HG02852 (cell line): ENCODE measurements at regions not wholly inside any gene's neighbourhood (a gene's known extent, or its start where the extent isn't known, plus 50 kb on each side); places are given as distances from the start of the nearest gene placed in this dataset.

ENCODE experiments used
- ATAC-seq: cut with Tn5 transposase; IDR thresholded peaks from one replicate; pipeline ENCODE4 v1.9.1; 2021; ENCODE audit warnings: mild to moderate bottlenecking, moderate library complexity; ENCODE audit not compliant: unreplicated experiment

DNA sequence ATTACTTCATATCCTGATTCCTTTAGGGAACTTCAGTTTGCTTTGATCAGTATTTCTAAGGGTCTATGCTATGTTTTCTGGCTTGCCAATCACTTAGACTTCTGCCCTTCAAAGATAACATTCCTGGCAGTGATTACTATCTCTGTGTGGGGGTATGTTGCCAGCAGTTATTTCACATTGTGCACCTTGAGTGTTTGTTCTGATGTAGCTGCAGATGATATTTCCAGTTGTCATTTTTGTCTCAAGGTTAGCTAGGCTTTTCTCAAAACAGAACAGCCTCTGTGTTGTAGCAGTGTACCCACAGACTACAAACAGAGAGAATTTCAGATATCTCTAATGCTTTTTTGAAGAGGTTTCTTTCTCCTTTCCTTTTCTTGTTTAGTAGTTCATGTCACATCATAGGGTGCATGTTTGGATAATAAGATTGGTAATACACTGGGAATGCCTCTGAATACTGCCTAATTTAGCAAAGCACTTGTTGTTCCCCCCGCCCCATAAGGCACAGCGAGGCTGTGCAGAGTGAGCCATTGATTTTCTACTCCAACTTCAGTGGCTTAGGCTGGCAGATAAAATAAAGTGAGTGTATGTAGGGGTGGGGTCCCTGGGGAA, 134.7 kb upstream of the AGR3 start:
- no peak for ATAC-seq

DNA sequence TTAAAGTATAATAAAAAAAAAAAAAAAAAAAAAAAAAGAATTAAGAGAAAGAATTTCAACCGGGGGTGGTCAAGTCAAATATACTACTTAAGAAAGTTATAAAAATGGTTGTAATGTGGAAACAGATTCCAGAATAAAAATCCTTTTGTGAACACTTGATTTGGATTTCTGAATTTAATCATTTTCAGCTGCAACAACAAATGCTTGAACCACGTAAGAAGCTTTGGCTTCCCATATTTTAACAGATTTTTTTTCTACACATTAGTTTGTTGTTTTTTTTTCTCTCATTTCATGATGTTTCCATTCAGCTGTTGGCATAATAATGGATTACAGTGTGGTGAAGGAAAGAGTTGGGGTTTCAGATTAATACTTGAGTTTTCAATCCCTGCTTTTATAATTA, 137.3 kb upstream of the AGR3 start:
- no peak for ATAC-seq

DNA sequence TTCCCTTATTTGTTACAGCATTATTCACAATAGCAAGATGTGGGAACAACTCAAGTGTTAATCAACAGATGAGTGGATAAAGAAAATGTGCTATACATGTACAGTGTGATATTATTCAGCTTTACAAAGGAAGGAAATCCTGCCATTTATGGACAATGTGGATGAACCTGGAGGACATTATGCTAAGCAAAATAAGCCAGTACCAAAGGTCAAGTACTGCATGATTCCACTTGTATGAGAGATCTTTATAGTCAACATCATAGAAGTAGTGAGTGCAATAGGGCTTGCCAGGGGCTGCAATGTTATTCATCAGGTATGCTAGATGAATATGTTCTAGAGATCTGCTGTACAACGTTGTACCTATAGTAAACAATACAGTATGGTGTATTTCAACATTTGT, 138.5 kb upstream of the AGR3 start:
- ATAC-seq: no peak

DNA sequence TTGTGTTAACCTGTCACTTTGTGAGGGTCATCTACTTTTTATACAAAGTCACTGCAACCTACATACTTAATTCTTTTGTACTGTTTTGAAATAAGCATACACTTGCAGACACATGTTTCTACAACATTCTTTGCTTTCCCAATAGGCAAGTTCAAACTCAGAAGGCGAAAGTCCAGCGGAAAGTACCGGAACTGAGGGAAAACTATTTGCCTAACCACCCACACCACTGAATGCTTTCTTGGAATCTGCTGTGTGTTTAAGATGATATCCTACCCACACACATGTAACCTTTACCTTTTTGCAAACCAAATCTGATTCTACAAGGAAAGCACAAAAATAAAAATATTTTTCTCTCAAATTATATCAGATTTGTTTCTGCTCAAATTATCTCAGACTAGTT, 139.4 kb upstream of the AGR3 start:
- ATAC-seq: no peak

DNA sequence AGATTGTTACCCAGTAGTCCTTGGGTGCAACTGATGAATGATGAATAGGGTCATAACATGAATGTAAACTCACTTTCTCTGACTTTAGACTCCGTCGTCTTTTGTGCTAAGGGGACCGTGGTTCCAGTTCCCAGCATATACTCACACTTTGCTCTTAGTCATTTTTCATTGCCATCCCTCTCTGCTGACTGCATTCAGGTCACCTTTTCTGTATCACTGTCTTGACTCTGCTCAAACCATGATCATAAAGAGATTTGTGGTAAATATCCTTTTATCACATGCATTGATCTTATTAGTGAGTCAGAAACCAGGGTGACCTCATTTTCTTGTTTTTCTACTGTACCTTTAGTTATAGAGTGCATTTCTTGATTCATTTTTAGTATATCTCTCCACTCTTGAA, 141.1 kb upstream of the AGR3 start:
- no peak for ATAC-seq

DNA sequence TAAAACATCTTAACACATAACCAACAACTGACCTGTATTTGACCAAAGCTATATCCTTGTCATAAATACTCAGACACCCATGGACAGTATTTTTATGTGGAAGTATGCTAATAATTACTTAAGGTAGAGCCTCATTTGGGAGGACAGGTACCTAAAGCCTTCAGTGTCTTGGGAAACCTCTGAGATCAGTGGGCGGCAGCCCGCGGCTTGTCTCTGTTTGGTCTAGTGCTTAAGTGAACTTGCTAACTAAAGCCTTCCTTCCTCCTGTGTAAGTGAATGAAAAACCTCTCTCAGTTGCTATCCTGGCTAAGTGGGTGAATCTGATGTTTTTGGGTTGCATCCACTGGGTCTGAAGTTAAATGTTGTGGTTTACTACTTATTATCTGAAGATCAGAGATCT, 144.5 kb upstream of the AGR3 start:
- no peak for ATAC-seq

DNA sequence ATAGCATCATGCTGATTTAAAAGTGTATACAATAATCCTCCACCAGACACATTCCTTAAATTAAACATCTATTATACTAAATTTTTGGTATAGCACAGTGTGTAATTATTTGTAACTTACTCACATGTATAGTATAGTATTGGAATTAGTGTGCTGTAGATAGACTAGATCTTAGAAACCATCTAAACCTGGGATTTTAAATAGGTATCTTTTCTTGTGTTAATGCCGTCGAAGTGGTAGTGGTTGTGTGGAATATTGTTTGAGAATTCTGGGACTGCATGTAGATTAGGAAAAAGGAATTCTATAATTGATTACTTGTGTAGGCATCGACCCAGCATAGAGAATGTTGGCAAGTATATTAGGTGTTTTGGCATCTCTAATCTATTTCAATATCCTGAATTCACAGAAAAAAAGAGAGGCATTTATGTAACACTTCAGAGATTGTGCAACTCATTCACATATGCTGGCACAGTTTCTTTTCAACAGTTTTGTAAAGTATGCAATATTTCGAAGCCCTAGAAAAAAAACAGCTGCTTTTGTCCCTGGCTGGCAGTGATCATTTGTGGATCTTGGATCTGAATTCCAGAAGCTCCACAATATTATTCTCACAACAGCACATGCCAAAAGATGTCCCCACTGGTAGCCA, 145.5 kb upstream of the AGR3 start:
- ATAC-seq: no peak

DNA sequence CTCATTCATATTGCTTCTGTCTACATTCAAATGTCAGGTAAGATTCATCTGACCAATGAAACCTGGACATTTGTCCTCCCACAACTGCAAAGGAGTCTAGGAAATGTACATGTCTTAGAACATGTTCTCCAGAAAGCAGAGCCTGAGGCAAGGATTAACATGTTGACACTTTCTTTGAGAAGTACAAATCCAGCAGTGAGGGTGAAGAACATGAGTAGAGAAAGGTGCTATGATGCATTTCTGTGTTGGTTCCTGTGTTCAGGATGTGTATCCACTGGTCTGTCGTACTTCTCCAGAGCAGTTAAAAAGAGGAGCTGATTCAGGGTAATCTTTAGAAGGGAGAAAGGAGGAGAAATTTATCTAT, 146.0 kb upstream of the AGR3 start:
- ATAC-seq: no peak

DNA sequence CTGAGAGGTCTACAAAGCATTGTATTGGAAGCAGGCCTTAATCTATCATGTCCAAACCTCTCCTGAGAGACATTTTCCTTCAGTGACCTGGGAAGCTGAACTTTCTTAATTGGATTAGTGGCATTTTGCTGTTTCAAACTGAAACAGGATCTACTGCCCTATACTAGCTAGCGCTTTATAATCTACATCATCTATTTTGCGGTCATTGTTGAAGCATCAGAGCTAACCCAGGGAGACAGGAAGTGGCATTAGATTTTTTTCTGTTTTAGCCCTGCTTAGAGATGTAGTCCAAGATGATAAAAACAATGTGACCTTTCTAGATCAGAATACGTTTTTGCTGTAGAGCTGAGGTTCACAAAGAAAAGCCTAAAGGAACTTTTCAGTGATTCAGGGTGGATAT, 147.4 kb upstream of the AGR3 start:
- no peak for ATAC-seq

DNA sequence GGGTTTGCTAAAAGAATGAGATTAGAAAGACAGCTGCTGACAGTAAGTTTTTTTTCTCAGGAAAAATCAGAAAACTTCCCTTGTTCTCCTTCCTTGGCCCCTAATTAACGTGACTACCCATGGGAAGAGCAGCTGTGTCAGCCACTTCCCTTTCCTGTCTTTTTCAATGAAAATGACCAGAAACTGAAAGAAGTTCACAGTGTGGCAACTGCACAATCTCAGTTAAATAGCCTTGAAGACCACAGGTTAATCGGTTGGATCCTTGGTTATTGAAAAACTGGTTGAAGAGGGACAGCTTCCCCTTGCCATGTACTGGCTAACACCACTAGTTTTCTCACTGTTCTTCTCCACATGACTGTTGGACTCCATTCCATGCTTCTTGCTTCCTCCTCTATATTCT, 148.8 kb upstream of the AGR3 start:
- no peak for ATAC-seq

DNA sequence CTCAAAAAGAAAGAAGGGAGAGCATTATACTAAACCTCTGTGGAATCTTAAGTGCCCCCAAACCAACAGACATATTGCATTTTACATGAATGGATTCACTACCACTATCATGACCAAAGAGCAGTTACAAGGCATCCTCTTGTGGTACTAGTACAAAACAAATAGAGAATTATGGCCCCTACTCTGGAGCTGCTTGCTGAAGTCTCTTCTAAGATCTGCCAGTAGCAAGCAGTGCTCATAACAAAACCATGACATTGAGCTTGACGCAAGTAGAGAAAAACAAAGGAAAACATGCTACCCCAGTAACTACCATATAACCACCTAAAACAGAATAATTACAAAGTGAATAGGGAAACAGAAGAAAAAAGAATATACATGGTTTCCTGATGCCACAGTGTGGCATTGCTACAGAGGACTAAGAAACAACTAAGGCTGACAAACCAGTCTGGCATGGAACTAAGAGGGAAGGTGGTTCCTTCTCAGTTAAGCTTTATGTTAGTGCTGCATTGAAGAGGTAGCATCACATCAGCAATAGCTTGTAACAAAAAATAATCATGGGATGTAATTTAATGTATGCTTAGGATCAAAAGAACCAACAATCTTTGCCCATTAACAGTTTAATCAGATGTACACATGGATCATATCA, 150.2 kb upstream of the AGR3 start:
- ATAC-seq: no peak

DNA sequence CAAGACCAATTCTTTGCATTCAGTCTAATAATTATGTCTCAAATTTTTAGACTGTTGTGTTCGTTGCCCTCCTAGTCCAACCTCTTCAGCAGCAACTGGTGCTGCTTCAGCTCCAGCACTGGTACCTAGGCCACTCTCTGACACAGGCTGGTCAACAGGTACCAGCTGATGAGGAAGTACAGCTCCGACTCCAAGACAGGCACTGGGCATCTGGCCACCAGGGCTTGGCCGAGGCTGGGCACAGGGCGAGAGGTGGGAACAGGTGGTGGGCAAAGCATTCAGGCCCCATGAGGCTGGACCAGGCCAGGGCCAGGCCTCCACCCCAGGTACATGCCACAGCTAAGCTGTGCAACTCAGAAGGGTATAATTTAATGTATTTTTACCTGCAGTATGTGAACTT, 151.5 kb upstream of the AGR3 start:
- ATAC-seq: no peak

DNA sequence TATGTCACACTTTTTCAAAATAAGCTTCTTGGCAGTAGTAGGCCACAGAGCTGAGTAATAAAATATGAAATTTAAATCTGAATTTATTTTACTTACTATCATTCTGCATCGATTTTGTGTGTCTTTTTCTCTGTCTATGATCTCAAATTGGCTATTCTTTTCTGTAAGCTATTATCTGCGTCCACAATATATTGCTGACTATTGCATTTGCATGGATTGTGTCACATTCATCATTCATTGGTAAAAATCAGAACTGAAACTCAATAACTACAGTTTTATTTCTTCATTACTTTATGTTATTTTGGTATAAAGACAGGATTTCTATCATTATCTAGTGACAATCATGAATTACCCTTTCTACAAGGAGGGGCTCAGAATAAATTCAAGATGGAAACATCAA, 154.8 kb upstream of the AGR3 start:
- ATAC-seq: no peak

DNA sequence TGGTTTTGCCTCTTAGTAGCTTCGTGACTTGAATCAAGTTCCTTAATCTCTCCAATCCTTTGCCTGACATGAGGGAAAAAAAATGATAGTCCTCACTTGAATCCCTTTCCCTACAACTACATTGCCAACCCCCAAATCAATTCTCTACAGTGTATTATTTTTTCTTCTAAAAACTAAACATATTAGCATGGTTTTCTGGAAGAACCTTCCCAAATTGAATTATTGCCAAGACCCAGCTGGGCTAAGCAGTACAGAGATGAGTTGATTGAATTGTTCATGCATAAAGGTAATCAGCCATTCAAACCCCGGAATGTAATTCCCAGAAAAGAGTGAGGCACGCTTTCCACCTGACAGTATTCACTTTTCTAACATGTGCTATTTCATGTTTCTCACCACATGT, 155.6 kb upstream of the AGR3 start:
- no peak for ATAC-seq

DNA sequence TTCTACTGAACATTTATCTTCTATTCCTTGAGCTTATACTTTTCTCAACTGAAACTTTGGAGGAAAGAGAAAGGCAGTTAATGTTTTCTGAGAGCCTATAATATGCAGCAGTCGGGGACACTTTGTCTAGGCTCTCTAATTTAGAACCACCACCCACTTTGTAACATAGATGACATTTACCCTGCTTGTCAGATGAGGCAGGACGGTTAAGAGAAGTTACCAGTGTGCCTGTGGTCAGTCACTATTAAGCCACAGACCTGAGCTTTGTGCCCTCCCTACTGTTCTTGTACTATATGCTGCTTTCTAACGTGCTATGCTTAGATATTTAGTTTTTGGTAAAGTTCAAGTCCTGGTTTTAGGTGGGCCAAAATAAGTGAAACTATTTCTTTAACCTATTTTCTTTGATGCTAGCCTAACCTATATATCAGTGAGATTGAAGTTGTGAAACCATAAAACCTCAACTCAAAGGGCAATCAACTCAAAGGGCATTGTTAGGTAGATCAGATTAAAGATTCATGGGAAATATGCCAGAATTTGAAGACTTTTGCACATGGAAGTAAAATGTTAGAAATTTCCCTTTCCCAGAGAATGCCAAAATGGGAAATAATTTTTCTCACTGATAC, 156.5 kb upstream of the AGR3 start:
- no peak for ATAC-seq

DNA sequence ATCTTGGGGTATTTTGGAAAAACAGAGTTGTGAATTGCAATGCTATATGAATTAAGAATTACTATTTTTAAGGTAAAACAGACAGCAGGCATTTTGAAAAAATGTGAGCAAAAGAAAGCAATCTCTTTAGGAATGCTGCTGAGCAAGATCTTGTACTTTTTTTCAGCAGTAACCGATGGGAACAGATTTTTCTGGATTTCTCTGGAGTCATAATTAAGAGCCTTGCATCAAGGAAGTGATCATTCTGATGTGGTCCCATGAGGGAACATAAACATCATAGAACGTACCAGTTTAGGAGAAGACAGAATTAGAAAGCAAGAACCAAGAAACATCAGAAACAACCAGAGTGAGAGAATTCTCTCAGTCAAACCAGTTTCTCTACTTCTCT, 157.0 kb upstream of the AGR3 start:
- no peak for ATAC-seq

DNA sequence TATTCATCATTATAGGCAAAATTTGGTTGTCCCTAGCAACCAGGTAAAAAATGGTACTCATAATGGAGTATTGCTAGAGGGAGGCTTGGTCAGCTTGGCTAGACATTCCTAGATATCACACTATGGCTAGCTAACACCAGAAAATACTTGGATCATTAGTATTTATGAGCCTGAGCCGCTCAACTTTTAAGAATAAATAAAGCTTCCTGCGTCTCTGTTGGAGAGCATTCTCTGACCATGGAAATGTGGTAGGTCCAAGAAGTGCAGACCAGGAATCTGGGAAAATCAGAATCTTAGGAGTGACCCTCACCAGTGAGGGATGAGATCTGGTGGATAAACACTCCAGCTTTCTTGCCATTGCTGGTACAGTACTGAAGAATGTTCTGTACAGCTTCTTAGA, 157.6 kb upstream of the AGR3 start:
- ATAC-seq: no peak

DNA sequence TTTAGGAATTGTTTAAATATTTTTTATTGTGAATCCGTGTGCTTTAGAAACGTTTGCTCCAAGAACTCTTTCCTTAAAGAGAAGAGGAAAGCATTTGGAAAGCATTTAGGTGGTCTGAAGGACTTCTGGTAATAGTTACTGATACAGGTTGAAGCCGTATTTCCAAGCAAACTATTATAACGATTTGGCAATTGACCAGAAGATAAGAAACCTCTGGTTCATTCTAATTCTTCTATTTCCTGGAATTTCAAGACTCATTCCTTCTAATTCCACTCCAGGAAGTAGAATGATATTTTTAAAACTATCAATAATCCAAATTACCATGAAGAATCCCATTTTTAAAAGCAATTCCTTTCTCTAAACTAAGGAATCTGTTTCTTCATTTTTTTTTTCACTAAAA, 158.9 kb upstream of the AGR3 start:
- ATAC-seq: no peak

DNA sequence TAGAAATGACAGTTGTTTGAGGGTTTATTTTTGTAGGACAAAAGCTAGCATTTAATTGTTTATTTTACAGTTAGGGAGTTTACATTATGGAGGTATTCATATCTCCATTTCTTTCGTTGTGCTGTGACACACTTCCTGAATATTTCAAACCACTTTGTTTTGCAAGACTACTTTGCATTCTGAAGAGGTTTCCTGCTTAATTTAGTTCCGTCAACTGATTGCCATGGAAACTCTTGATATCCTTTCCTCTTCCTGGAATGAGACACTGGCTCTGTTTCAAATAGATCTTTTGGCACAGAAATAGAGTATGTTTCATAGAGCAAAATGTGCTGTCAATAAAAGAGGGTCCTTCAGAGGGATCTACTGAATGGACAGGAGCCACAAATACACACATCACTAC, 159.5 kb upstream of the AGR3 start:
- no peak for ATAC-seq

DNA sequence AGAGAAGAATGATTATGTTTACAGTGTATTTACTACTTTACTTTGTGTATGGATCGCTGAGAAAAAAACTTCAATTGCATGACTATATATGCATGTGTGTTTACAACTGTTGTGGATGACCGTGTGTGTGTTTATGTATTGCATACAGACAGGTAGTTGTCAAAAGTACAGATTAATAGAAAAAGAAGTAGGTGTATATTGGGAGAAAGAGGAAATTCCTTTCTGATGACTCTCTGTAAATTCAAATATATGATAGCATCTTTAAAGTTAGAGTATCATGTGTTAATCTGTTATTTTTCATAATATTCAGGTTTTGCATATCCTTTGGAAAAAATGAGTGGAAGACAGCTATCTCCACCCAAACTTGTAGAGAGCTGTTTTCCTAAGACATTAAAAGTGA, 160.4 kb upstream of the AGR3 start:
- no peak for ATAC-seq

DNA sequence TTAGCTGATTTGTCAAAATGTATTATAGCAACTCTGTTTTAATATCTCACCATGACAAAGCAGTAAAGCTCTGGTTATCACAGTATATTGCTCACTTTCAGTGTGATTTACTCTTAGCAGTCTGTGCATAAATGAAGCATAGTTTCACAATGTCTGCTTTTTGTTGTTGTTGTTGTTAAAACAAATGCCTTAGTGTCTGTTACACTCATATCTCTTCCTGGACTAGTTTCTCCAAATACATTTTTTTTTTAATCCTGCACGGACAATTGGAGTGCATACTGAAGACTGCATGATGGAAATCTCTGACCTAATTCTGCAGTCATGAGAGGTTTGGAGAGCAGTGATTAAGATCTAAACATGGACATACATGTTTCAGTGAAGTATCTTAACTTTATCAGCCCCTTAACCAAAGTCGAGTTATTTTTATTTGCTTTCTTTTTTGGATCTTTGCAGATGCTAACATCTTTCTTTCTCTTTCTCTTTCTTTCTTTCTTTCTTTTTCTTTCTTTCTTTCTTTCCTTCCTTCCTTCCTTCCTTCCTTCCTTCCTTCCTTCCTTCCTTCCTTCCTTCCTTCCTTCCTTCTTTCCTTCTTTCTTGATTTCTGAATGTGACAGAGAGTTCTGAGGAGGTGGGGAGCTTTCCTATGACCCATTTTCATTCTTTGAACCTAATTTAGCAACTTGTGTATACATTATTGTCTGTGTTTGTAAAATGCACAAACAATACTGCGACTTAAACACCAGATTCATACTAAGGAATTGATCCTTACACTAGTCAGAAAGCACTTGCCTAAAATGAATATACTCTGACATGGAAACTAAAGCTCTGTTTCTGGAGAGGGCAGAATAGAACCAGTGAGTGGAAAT, 161.5 kb upstream of the AGR3 start:
- ATAC-seq: no peak
